ENCODE measurements at regions not wholly inside any gene's neighbourhood (a gene's known extent, or its start where the extent isn't known, plus 50 kb on each side); places are given as distances from the start of the nearest gene placed in this dataset.

GRCh38 chr3:116640109-116640508 lies 69.5 kb upstream of the TUSC7 start:
- no peak for DNase-seq

- no peak for DNase-seq
Measured at GRCh38 chr3:116643001-116643400, 66.6 kb upstream of the TUSC7 start.

- no peak for DNase-seq
Measured at GRCh38 chr3:116647996-116648395, 61.6 kb upstream of the TUSC7 start.
